Astrocyte (in vitro differentiated cells and primary cell): ENCODE measurements at regions not wholly inside any gene's neighbourhood (a gene's known extent, or its start where the extent isn't known, plus 50 kb on each side); places are given as distances from the start of the nearest gene placed in this dataset.

ENCODE experiments used
- DNase-seq: peaks from one replicate; pipeline ENCODE4 v3.0.0-alpha.2; 2010; ENCODE audit warnings: low read depth
- FAIRE-seq: peaks from 2 replicates; lab custom pipeline; 2011; peaks lifted over from hg19 to GRCh38; lab: Jason Lieb, UNC
- H2AFZ ChIP-seq: 2 replicates; pipeline ENCODE4 v1.6.0; 2012; ENCODE audit warnings: low read depth, low read length, inconsistent platforms
- H3K27ac ChIP-seq: 2 replicates; pipeline ENCODE4 v1.5.1; 2011; ENCODE audit warnings: low read depth, low read length, inconsistent platforms
- H3K27me3 ChIP-seq: 2 replicates; pipeline ENCODE4 v1.6.0; 2011; ENCODE audit warnings: low read length, inconsistent platforms; ENCODE audit not compliant: insufficient read depth
- H3K36me3 ChIP-seq: 2 replicates; pipeline ENCODE4 v1.5.1; 2011; ENCODE audit warnings: low read length, inconsistent platforms; ENCODE audit not compliant: insufficient read depth
- H3K4me1 ChIP-seq: 2 replicates; pipeline ENCODE4 v1.5.1; 2011; ENCODE audit warnings: low read length, inconsistent platforms; ENCODE audit not compliant: insufficient read depth
- H3K4me2 ChIP-seq: 2 replicates; pipeline ENCODE4 v1.6.0; 2012; ENCODE audit warnings: low read length, inconsistent platforms
- H3K4me3 ChIP-seq: 2 replicates; pipeline ENCODE4 v1.5.1; 2011; ENCODE audit warnings: low read depth, mild to moderate bottlenecking, low read length, inconsistent platforms; ENCODE audit not compliant: insufficient read depth
- H3K79me2 ChIP-seq: 2 replicates; pipeline ENCODE4 v1.6.0; 2012; ENCODE audit warnings: mild to moderate bottlenecking, low read length, inconsistent platforms; ENCODE audit not compliant: insufficient read depth
- H3K9ac ChIP-seq: 2 replicates; pipeline ENCODE4 v1.6.0; 2012; ENCODE audit warnings: mild to moderate bottlenecking, low read length, inconsistent platforms
- H3K9me3 ChIP-seq: 2 replicates; pipeline ENCODE4 v1.5.1; 2012; ENCODE audit warnings: low read depth, mild to moderate bottlenecking, low read length, inconsistent platforms; ENCODE audit not compliant: insufficient read depth
- H4K20me1 ChIP-seq: 2 replicates; pipeline ENCODE4 v1.6.0; 2012; ENCODE audit warnings: low read length, inconsistent platforms; ENCODE audit not compliant: insufficient read depth
- H3K27ac Mint-ChIP-seq: one replicate; pipeline ENCODE4 v1.8.0; 2021; ENCODE audit warnings: mild to moderate bottlenecking, mixed read lengths; ENCODE audit not compliant: unreplicated experiment
- H3K27me3 Mint-ChIP-seq: one replicate; pipeline ENCODE4 v1.8.0; 2021; ENCODE audit warnings: low read depth, mixed read lengths; ENCODE audit not compliant: unreplicated experiment
- H3K36me3 Mint-ChIP-seq: one replicate; pipeline ENCODE4 v1.8.0; 2021; ENCODE audit warnings: low read depth, mixed read lengths; ENCODE audit not compliant: unreplicated experiment
- H3K4me1 Mint-ChIP-seq: one replicate; pipeline ENCODE4 v1.8.0; 2021; ENCODE audit warnings: low read depth, mixed read lengths; ENCODE audit not compliant: unreplicated experiment
- H3K4me3 Mint-ChIP-seq: one replicate; pipeline ENCODE4 v1.8.0; 2021; ENCODE audit warnings: mild to moderate bottlenecking, moderate library complexity, mixed read lengths; ENCODE audit not compliant: unreplicated experiment
- H3K9me3 Mint-ChIP-seq: one replicate; pipeline ENCODE4 v1.8.0; 2021; ENCODE audit warnings: mild to moderate bottlenecking, mixed read lengths; ENCODE audit not compliant: unreplicated experiment
- CTCF ChIP-seq: IDR thresholded peaks from 2 replicates; pipeline ENCODE4 v1.5.1; 2011; ENCODE audit warnings: low read depth, mild to moderate bottlenecking, inconsistent platforms, low read length, moderate library complexity; ENCODE audit not compliant: insufficient read depth
- EZH2 ChIP-seq: IDR thresholded peaks from 2 replicates; pipeline ENCODE4 v1.6.1; 2012; ENCODE audit warnings: mild to moderate bottlenecking, low read length, inconsistent platforms; ENCODE audit not compliant: insufficient read depth

GRCh38 chr2:189360861-189361260 lies 80.4 kb upstream of the WDR75 start:
- Histone ChIP-seq H3K4me3 (no peak overlapping the region), H3K4me2 (no peak overlapping the region), H3K9me3 (no peaks in the 10 kb centered on the region), H3K27me3 (no peaks in the 10 kb centered on the region), H3K27ac (no peak overlapping the region), H3K9ac (no peak overlapping the region), H2AFZ (no peak overlapping the region), H3K36me3 (no peaks in the 10 kb centered on the region), H3K4me1 (peaks cover 6% of the 10 kb centered on the region), H4K20me1 (no peaks in the 10 kb centered on the region), H3K79me2 (no peaks in the 10 kb centered on the region)
- Mint-ChIP-seq H3K9me3 (peaks cover 8% of the 10 kb centered on the region), H3K4me3 (no peak overlapping the region), H3K27ac (peak overlapping the region; percentile 77), H3K4me1 (peaks cover 28% of the 10 kb centered on the region), H3K36me3 (no peaks in the 10 kb centered on the region), H3K27me3 (no peaks in the 10 kb centered on the region)
- no peak for DNase-seq
- no peak for FAIRE-seq
- TF ChIP-seq CTCF, result no peak
- no peak for TF ChIP-seq EZH2

GRCh38 chr2:189362283-189362682 lies 79.0 kb upstream of the WDR75 start:
- H3K4me2 ChIP-seq, result no peak overlapping the region
- no peak overlapping the region for H2AFZ ChIP-seq
- DNase-seq (peak; percentile 73), FAIRE-seq (no peak)
- no peaks in the 10 kb centered on the region for H3K9me3 ChIP-seq
- peaks cover 6% of the 10 kb centered on the region for H3K4me1 ChIP-seq
- TF ChIP-seq EZH2, result no peak
- TF ChIP-seq CTCF, result no peak
- Mint-ChIP-seq H3K27me3 (no peaks in the 10 kb centered on the region), H3K4me3 (no peak overlapping the region), H3K9me3 (peaks cover 4% of the 10 kb centered on the region), H3K4me1 (peaks cover 22% of the 10 kb centered on the region), H3K36me3 (no peaks in the 10 kb centered on the region), H3K27ac (no peak overlapping the region)
- no peaks in the 10 kb centered on the region for H3K27me3 ChIP-seq
- no peaks in the 10 kb centered on the region for H3K79me2 ChIP-seq
- no peaks in the 10 kb centered on the region for H4K20me1 ChIP-seq
- no peak overlapping the region for H3K9ac ChIP-seq
- H3K4me3 ChIP-seq, result no peak overlapping the region
- no peaks in the 10 kb centered on the region for H3K36me3 ChIP-seq
- no peak overlapping the region for H3K27ac ChIP-seq

- no peaks in the 10 kb centered on the region for H3K27me3 Mint-ChIP-seq
- no peak for TF ChIP-seq CTCF
- TF ChIP-seq EZH2, result no peak
- H3K27me3 ChIP-seq, result no peaks in the 10 kb centered on the region
- peaks cover 4% of the 10 kb centered on the region for H3K9me3 Mint-ChIP-seq
- H3K27ac ChIP-seq, result no peak overlapping the region
- no peak overlapping the region for H3K4me3 ChIP-seq
- H3K4me3 Mint-ChIP-seq, result no peak overlapping the region
- H3K4me1 ChIP-seq, result peaks cover 6% of the 10 kb centered on the region
- H3K36me3 Mint-ChIP-seq, result no peaks in the 10 kb centered on the region
- no peaks in the 10 kb centered on the region for H3K9me3 ChIP-seq
- no peaks in the 10 kb centered on the region for H3K79me2 ChIP-seq
- no peaks in the 10 kb centered on the region for H4K20me1 ChIP-seq
- peaks cover 22% of the 10 kb centered on the region for H3K4me1 Mint-ChIP-seq
- DNase-seq (peak; percentile 73), FAIRE-seq (peak; percentile 81)
- H3K27ac Mint-ChIP-seq, result peak overlapping the region; percentile 59
- H3K36me3 ChIP-seq, result no peaks in the 10 kb centered on the region
- no peak overlapping the region for H3K9ac ChIP-seq
- H3K4me2 ChIP-seq, result peak overlapping the region; percentile 17
- no peak overlapping the region for H2AFZ ChIP-seq
These were observed 77.7 kb upstream of the WDR75 start for GRCh38 chr2:189363559-189363958.
